Spleen (tissue), 11 donors: ENCODE measurements at regions not wholly inside any gene's neighbourhood (a gene's known extent, or its start where the extent isn't known, plus 50 kb on each side); places are given as distances from the start of the nearest gene placed in this dataset.
"Not testable (repeated sequence)": the region's sequence is repeated elsewhere in the genome, so short reads cannot be mapped to it uniquely, and the experiment has no call there.

ENCODE experiments used
- DNase-seq: peaks from one replicate; pipeline ENCODE4 v3.0.0-alpha.2; 2020
- H3K27ac ChIP-seq, 8 donors: fragments of 200-600 bp; sonication (generic) in 7 of 8; 1 replicate in 4 of 8; 2 replicates in 4 of 8; pipeline versions ENCODE4 v1.5.0 to v1.8.0; 2016 to 2021; ENCODE audit warnings: inconsistent platforms in 4 of 8, mild to moderate bottlenecking in 4 of 8, moderate library complexity in 1 of 8
- H3K27me3 ChIP-seq, 7 donors: fragments of 200-600 bp; sonication (generic) in 6 of 7; replicated peaks in 1 of 7; 1 replicate in 4 of 7; 2 replicates in 3 of 7; pipeline versions ENCODE4 v1.5.0 to v1.8.0; 2016 to 2021; ENCODE audit warnings: inconsistent platforms in 3 of 7, mild to moderate bottlenecking in 1 of 7
- H3K36me3 ChIP-seq, 6 donors: fragments of 200-600 bp; sonication (generic) in 5 of 6; 1 replicate in 4 of 6; 2 replicates in 2 of 6; pipeline versions ENCODE4 v1.5.0 to v1.8.0; 2016 to 2021; ENCODE audit warnings: inconsistent platforms in 2 of 6
- H3K4me1 ChIP-seq, 6 donors: fragments of 200-600 bp; sonication (generic) in 5 of 6; 1 replicate in 3 of 6; 2 replicates in 3 of 6; pipeline versions ENCODE4 v1.5.0 to v1.8.0; 2016 to 2021; ENCODE audit warnings: inconsistent platforms in 3 of 6
- H3K4me3 ChIP-seq, 8 donors: fragments of 200-600 bp; sonication (generic) in 7 of 8; 1 replicate in 4 of 8; 2 replicates in 4 of 8; pipeline versions ENCODE4 v1.5.0 to v1.8.0; 2016 to 2021; ENCODE audit warnings: inconsistent platforms in 4 of 8, mild to moderate bottlenecking in 4 of 8, moderate library complexity in 2 of 8
- H3K9me3 ChIP-seq, 8 donors: fragments of 200-600 bp; sonication (generic) in 7 of 8; 1 replicate in 4 of 8; 2 replicates in 4 of 8; pipeline versions ENCODE4 v1.5.0 to v1.8.0; 2016 to 2021; ENCODE audit warnings: inconsistent platforms in 4 of 8
- CTCF ChIP-seq, 11 experiments: fragments of 200-600 bp in 7 of 11; fragments of 450-650 bp in 4 of 11; sonication (generic) in 4 of 11; IDR thresholded peaks in 8 of 11; conservative IDR thresholded peaks in 3 of 11; 1 replicate in 7 of 11; 2 replicates in 4 of 11; pipeline versions ENCODE4 v1.4.0 to v1.8.0; 2016 to 2021; ENCODE audit warnings: antibody characterized with exemption in 11 of 11, inconsistent platforms in 4 of 11, mild to moderate bottlenecking in 1 of 11
- POLR2A ChIP-seq, 3 donors: fragments of 450-650 bp; IDR thresholded peaks; one replicate each; pipeline ENCODE4 v1.5.1; 2017; ENCODE audit warnings: antibody characterized with exemption in 3 of 3, mild to moderate bottlenecking in 1 of 3
- POLR2AphosphoS5 ChIP-seq, 3 donors: sonication (generic); formaldehyde crosslinking; IDR thresholded peaks; one replicate each; pipeline ENCODE4 v1.5.1; 2017; ENCODE audit warnings: antibody characterized with exemption in 3 of 3
- WGBS, 5 donors: extraction: QIAGEN DNeasy Blood & Tissue Kit in 3 of 5; methylation state at CpG; one replicate each; pipeline versions ENCODE4 v1.1.5 to v1.1.7; 2013 to 2018; 5-methylcytosine and 5-hydroxymethylcytosine counted together
- intact Hi-C: fragments of 100-400 bp; cut with DNase I; formaldehyde crosslinking; loops from one replicate; pipeline ENCODE4 v1.15.0; 2023; ENCODE audit warnings: low total_unique reads
- donor health status: healthy with polysubstance abuse.
- donor health status: DM: no; HTN: no; CAD: no; lungs with moderate emphysema.
- donor health status: DM: no; HTN: no; CAD: no.
- donor health status: Bipolar disorder and iron deficiency.
- donor health status: healthy.
- donor health status: DM: no; HTN: no; CAD: no.
- donor health status: DM: yes; HTN: yes; CAD: no.

DNA sequence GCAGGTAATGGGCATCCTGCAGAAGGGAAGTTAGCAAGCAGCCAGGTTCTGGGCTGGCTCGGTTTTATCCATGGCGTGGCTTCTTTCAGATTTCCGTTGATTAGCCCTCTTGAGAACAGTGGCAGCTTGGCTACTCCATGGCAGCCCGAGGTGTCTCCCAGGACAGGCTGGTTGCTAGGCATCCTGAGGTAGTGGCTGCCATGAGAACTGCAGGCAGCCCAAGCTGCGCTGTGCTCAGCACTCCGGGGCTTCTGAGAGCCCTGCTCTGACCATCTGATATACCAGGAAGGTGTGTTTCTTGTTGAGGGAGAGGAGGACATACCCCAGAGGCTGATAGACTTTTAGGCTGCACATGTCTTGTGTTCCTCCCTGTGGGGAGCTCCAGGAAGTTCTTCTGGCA is 253.4 kb upstream of the CASK start:
- H3K4me1 ChIP-seq = no peaks in the 10 kb centered on the region
- no peaks in the 10 kb centered on the region for H3K36me3 ChIP-seq
- no peaks in the 10 kb centered on the region for H3K27me3 ChIP-seq
- H3K27ac ChIP-seq = no peak overlapping the region
- intact Hi-C loops = no loop called here
- H3K9me3 ChIP-seq = no peaks in the 10 kb centered on the region
- no peak for TF ChIP-seq POLR2A (IDR thresholded peaks at IDR 0.05)
- TF ChIP-seq CTCF (IDR thresholded peaks at IDR 0.05 in 8 of 11, conservative IDR thresholded peaks at IDR 0.05 in 3 of 11) = no peak
- no peak for TF ChIP-seq POLR2AphosphoS5 (IDR thresholded peaks at IDR 0.05)
- H3K4me3 ChIP-seq = no peak overlapping the region
- DNase-seq = no peak
- 64 to 87% (median 69%) methylated on average over 4 to 6 of the region's 6 CpGs for WGBS, 5 donors

- H3K4me3 ChIP-seq = no peak overlapping the region
- WGBS, 5 donors = 83 to 100% (median 90%) methylated on average over 1 to 2 of the region's 2 CpGs
- no peak for DNase-seq
- H3K36me3 ChIP-seq = no peaks in the 10 kb centered on the region
- intact Hi-C loops = no loop called here
- TF ChIP-seq POLR2A (IDR thresholded peaks at IDR 0.05) (no peak), POLR2AphosphoS5 (IDR thresholded peaks at IDR 0.05) (no peak), CTCF (IDR thresholded peaks at IDR 0.05 in 8 of 11, conservative IDR thresholded peaks at IDR 0.05 in 3 of 11) (no peak)
- no peaks in the 10 kb centered on the region for H3K27me3 ChIP-seq
- H3K27ac ChIP-seq = no peak overlapping the region
- H3K9me3 ChIP-seq = no peaks in the 10 kb centered on the region
- H3K4me1 ChIP-seq = no peaks in the 10 kb centered on the region
Measured at GRCh38 chrX:42175843-42176242, 252.5 kb upstream of the CASK start.

DNA sequence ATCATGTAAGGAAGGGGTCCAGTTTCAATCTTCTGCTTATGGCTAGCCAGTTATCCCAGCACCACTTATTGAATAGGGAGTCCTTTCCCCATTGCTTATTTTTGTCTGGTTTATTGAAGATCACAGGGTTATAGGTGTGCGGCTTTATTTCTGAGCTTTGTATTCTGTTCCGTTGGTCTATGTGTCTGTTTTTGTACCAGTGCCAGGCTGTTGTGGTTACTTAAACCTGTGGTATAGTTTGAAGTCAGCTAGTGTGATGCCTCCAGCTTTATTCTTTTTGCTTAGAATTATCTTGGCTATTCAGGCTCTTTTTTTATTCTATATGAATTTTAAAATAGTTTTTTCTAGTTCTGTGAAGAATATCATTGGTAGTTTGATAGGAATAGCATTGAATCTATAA is 234.6 kb upstream of the CASK start:
- H3K4me1 ChIP-seq, H3K36me3 ChIP-seq, H3K27ac ChIP-seq, H3K27me3 ChIP-seq, intact Hi-C loops, DNase-seq, H3K4me3 ChIP-seq: not testable (repeated sequence)
- 67 to 91% (median 80%) methylated on average over 2 of the region's 2 CpGs for WGBS, 5 donors
- peaks cover 2 to 26% (median 18%) of the 10 kb centered on the region in 8 donors for H3K9me3 ChIP-seq

DNA sequence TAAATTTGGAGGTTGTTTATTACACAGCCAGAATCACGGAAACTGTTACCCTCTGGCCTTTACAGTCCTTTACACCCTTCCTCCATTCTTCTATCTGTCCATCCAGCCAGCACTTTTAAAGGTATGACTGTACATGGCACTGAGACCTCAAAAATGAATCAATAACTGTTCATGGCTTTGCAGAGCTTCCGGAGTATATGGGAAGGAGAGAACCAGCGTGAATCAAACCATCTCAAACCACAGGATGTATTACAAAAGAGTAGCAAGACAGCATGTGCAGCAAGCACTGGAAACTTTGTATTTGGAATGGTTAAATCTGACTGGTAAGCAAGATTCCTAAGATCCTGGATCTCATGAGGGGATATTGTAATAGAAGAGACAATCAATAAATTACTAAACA is 228.5 kb upstream of the CASK start:
- Histone ChIP-seq H3K27me3 (no peaks in the 10 kb centered on the region), H3K4me1 (no peaks in the 10 kb centered on the region), H3K9me3 (no peaks in the 10 kb centered on the region), H3K27ac (no peak overlapping the region), H3K4me3 (no peak overlapping the region), H3K36me3 (no peaks in the 10 kb centered on the region)
- TF ChIP-seq POLR2AphosphoS5 (IDR thresholded peaks at IDR 0.05) = no peak
- TF ChIP-seq POLR2A (IDR thresholded peaks at IDR 0.05) = no peak
- TF ChIP-seq CTCF (IDR thresholded peaks at IDR 0.05 in 8 of 11, conservative IDR thresholded peaks at IDR 0.05 in 3 of 11) = no peak
- 59 to 82% (median 76%) methylated on average over 3 of the region's 3 CpGs for WGBS, 5 donors
- no peak for DNase-seq
- intact Hi-C loops = no loop called here

DNA sequence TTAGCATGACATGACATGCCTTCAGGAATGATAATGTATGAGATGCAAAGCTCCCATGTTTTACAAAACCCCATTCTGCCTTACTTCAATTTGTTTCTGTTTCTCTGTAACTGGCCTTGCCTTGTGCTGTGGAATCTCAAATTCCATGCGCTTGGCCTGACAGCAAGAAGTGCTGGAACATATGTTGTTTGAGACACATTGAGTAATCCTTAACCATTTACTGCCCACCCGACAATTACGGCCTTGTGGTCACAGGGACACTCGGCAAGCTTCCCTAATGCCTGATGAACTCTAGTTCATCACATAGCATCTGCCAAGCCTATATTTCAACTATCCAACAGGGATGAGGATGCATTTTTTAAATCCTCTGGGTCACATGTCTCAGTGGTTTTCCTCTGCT is 226.4 kb upstream of the CASK start:
- DNase-seq = no peak
- no peak for TF ChIP-seq POLR2A (IDR thresholded peaks at IDR 0.05)
- no peak for TF ChIP-seq POLR2AphosphoS5 (IDR thresholded peaks at IDR 0.05)
- TF ChIP-seq CTCF (IDR thresholded peaks at IDR 0.05 in 8 of 11, conservative IDR thresholded peaks at IDR 0.05 in 3 of 11) = no peak
- H3K4me1 ChIP-seq = no peaks in the 10 kb centered on the region
- no peak overlapping the region for H3K27ac ChIP-seq
- H3K9me3 ChIP-seq = no peaks in the 10 kb centered on the region
- H3K27me3 ChIP-seq = peaks cover 0 to 4% (median 0%) of the 10 kb centered on the region in 7 donors
- 75 to 91% (median 84%) methylated on average over 4 of the region's 4 CpGs for WGBS, 5 donors
- H3K36me3 ChIP-seq = no peaks in the 10 kb centered on the region
- no peak overlapping the region for H3K4me3 ChIP-seq
- intact Hi-C loops = no loop called here
